HUES6 (cell line): ENCODE measurements at regions not wholly inside any gene's neighbourhood (a gene's known extent, or its start where the extent isn't known, plus 50 kb on each side); places are given as distances from the start of the nearest gene placed in this dataset.
"Not testable (repeated sequence)": the region's sequence is repeated elsewhere in the genome, so short reads cannot be mapped to it uniquely, and the experiment has no call there.

Experiments used
- H3K27ac ChIP-seq: 2 replicates; pipeline ENCODE4 v1.7.0; 2013; ENCODE audit warnings: low read depth, mild to moderate bottlenecking, low read length, inconsistent platforms
- H3K27me3 ChIP-seq: 2 replicates; pipeline ENCODE4 v1.6.1; 2013; ENCODE audit warnings: low read length; ENCODE audit not compliant: control insufficient read depth, insufficient read depth
- H3K36me3 ChIP-seq: 2 replicates; pipeline ENCODE4 v1.6.1; 2013; ENCODE audit warnings: low read length; ENCODE audit not compliant: control insufficient read depth, insufficient read depth
- H3K4me1 ChIP-seq: 2 replicates; pipeline ENCODE4 v1.6.1; 2013; ENCODE audit warnings: low read length; ENCODE audit not compliant: control insufficient read depth, insufficient read depth
- H3K4me3 ChIP-seq: 2 replicates; pipeline ENCODE4 v1.5.1; 2013; ENCODE audit warnings: low read depth, low read length
- H3K9ac ChIP-seq: one replicate; pipeline ENCODE4 v1.6.1; 2013; ENCODE audit warnings: mild to moderate bottlenecking, low read length
- H3K9me3 ChIP-seq: 2 replicates; pipeline ENCODE4 v1.6.1; 2013; ENCODE audit warnings: low read depth, low read length; ENCODE audit not compliant: control insufficient read depth, insufficient read depth

GRCh38 chr5:39760385-39761198, 335.8 kb upstream of the DAB2 start:
- no peaks in the 10 kb centered on the region for H3K36me3 ChIP-seq
- H3K9ac ChIP-seq, result no peak overlapping the region
- H3K4me3 ChIP-seq, result no peak overlapping the region
- 0 out of 2 replicates have a peak, but pooled peaks cover 2% of the 10 kb centered on the region for H3K9me3 ChIP-seq
- no peaks in the 10 kb centered on the region for H3K27me3 ChIP-seq
- no peak overlapping the region for H3K27ac ChIP-seq
- no peaks in the 10 kb centered on the region for H3K4me1 ChIP-seq

GRCh38 chr5:39759701-39760100, 334.9 kb upstream of the DAB2 start:
- Histone ChIP-seq H3K9me3 (peaks cover 5% of the 10 kb centered on the region; the same call in 1 of the 2 replicates), H3K4me1 (no peaks in the 10 kb centered on the region), H3K9ac (no peak overlapping the region), H3K27ac (no peak overlapping the region), H3K27me3 (no peaks in the 10 kb centered on the region), H3K36me3 (no peaks in the 10 kb centered on the region), H3K4me3 (no peak overlapping the region)

- Histone ChIP-seq H3K36me3 (no peaks in the 10 kb centered on the region), H3K9ac (no peak overlapping the region), H3K9me3 (peaks cover 5% of the 10 kb centered on the region; the same call in 1 of the 2 replicates), H3K27ac (no peak overlapping the region), H3K4me3 (no peak overlapping the region), H3K4me1 (no peaks in the 10 kb centered on the region), H3K27me3 (no peaks in the 10 kb centered on the region)
Observed at GRCh38 chr5:39758426-39758825, 333.6 kb upstream of the DAB2 start.

- peaks cover 5% of the 10 kb centered on the region; the same call in 1 of the 2 replicates for H3K9me3 ChIP-seq
- H3K4me1 ChIP-seq, result no peaks in the 10 kb centered on the region
- no peak overlapping the region for H3K27ac ChIP-seq
- no peak overlapping the region for H3K9ac ChIP-seq
- no peak overlapping the region for H3K4me3 ChIP-seq
- H3K36me3 ChIP-seq, result no peaks in the 10 kb centered on the region
- H3K27me3 ChIP-seq, result no peaks in the 10 kb centered on the region
Observed at GRCh38 chr5:39757131-39757530, 332.4 kb upstream of the DAB2 start.

- Histone ChIP-seq H3K27me3 (no peaks in the 10 kb centered on the region), H3K27ac (no peak overlapping the region), H3K4me1 (no peaks in the 10 kb centered on the region), H3K4me3 (no peak overlapping the region), H3K9me3 (peaks cover 5% of the 10 kb centered on the region; the same call in 1 of the 2 replicates), H3K36me3 (no peaks in the 10 kb centered on the region), H3K9ac (no peak overlapping the region)
Observed at GRCh38 chr5:39755986-39756385, 331.2 kb upstream of the DAB2 start.

GRCh38 chr5:39755452-39755851, 330.7 kb upstream of the DAB2 start:
- no peaks in the 10 kb centered on the region for H3K4me1 ChIP-seq
- no peaks in the 10 kb centered on the region for H3K36me3 ChIP-seq
- peaks cover 5% of the 10 kb centered on the region; the same call in 1 of the 2 replicates for H3K9me3 ChIP-seq
- H3K27me3 ChIP-seq, result no peaks in the 10 kb centered on the region
- H3K27ac ChIP-seq, result no peak overlapping the region
- H3K9ac ChIP-seq, result no peak overlapping the region
- no peak overlapping the region for H3K4me3 ChIP-seq

- not testable (repeated sequence) for H3K36me3 ChIP-seq, H3K4me3 ChIP-seq, H3K27me3 ChIP-seq, H3K27ac ChIP-seq, H3K9me3 ChIP-seq, H3K4me1 ChIP-seq, H3K9ac ChIP-seq
Observed at GRCh38 chr5:39753747-39754146, 329.0 kb upstream of the DAB2 start.

- Histone ChIP-seq H3K9ac (no peak overlapping the region), H3K9me3 (peaks cover 5% of the 10 kb centered on the region; the same call in 1 of the 2 replicates), H3K27me3 (no peaks in the 10 kb centered on the region), H3K36me3 (no peaks in the 10 kb centered on the region), H3K27ac (no peak overlapping the region), H3K4me3 (no peak overlapping the region), H3K4me1 (no peaks in the 10 kb centered on the region)
Observed at GRCh38 chr5:39750661-39751060, 325.9 kb upstream of the DAB2 start.

GRCh38 chr5:39742916-39743315, 318.1 kb upstream of the DAB2 start:
- Histone ChIP-seq H3K4me1 (no peaks in the 10 kb centered on the region), H3K36me3 (no peaks in the 10 kb centered on the region), H3K9ac (no peak overlapping the region), H3K4me3 (no peak overlapping the region), H3K27ac (no peak overlapping the region), H3K27me3 (no peaks in the 10 kb centered on the region), H3K9me3 (no peaks in the 10 kb centered on the region)

- no peaks in the 10 kb centered on the region for H3K27me3 ChIP-seq
- no peaks in the 10 kb centered on the region for H3K4me1 ChIP-seq
- no peak overlapping the region for H3K9ac ChIP-seq
- no peak overlapping the region for H3K4me3 ChIP-seq
- no peaks in the 10 kb centered on the region for H3K36me3 ChIP-seq
- H3K9me3 ChIP-seq, result no peaks in the 10 kb centered on the region
- no peak overlapping the region for H3K27ac ChIP-seq
Observed at GRCh38 chr5:39740404-39740803, 315.6 kb upstream of the DAB2 start.

- Histone ChIP-seq H3K9me3 (no peaks in the 10 kb centered on the region), H3K4me1 (no peaks in the 10 kb centered on the region), H3K36me3 (no peaks in the 10 kb centered on the region), H3K27ac (no peak overlapping the region), H3K27me3 (no peaks in the 10 kb centered on the region), H3K9ac (no peak overlapping the region), H3K4me3 (no peak overlapping the region)
Observed at GRCh38 chr5:39732166-39732565, 307.4 kb upstream of the DAB2 start.
